ENCODE measurements at regions not wholly inside any gene's neighbourhood (a gene's known extent, or its start where the extent isn't known, plus 50 kb on each side); places are given as distances from the start of the nearest gene placed in this dataset.

DNA sequence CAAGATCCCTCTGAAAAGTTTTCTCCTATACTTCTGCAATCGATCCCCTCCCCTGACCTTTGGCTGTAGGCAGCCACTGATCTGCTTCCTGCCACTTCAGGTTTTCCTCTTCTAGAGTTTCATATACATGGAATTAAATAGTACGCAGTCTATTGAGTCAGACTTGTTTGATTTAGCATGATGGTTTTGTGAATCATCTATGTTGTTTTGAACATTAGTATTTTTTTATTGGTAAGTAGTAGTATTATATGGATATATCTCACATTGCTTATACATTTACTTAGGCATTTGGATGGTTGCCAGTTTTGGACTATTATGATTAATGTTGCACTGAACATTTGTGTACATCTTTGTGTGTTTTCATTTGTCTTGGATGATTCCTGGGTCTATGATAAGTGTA lies 518.0 kb downstream of the CD109 start:
- no peak for TF ChIP-seq CTCF (IDR thresholded peaks at IDR 0.05)
- no peak for TF ChIP-seq POLR2A (IDR thresholded peaks at IDR 0.05)

Data from uterus (tissue), 2 donors.